Activated CD4-positive, alpha-beta T cell treated with anti-CD3 and anti-CD28 coated beads, Interleukin-2, amount 10 ng/mL, durations not matched to agents 7 days and 5 days (primary cell): ENCODE measurements at regions not wholly inside any gene's neighbourhood (a gene's known extent, or its start where the extent isn't known, plus 50 kb on each side); places are given as distances from the start of the nearest gene placed in this dataset.
"Not testable (repeated sequence)": the region's sequence is repeated elsewhere in the genome, so short reads cannot be mapped to it uniquely, and the experiment has no call there.

Experiments
- CTCF ChIA-PET: fragments of 350-600 bp; sonication (Branson Sonifier 250); formaldehyde crosslinking; loops from one replicate; lab custom pipeline; 2021; ENCODE audit warnings: antibody characterized with exemption; lab: Charles Lee
- POLR2A ChIA-PET: fragments of 350-600 bp; sonication (Branson Sonifier 250); formaldehyde crosslinking; loops from one replicate; lab custom pipeline; 2021; ENCODE audit warnings: antibody characterized with exemption; lab: Charles Lee
- DNase-seq: peaks from one replicate; pipeline ENCODE4 v3.0.0-alpha.2; 2020
- H3K27ac Mint-ChIP-seq: one replicate; pipeline ENCODE4 v1.8.0; 2021; ENCODE audit warnings: mild to moderate bottlenecking, moderate library complexity, mixed read lengths
- H3K27me3 Mint-ChIP-seq: one replicate; pipeline ENCODE4 v1.8.0; 2021; ENCODE audit warnings: mixed read lengths
- H3K36me3 Mint-ChIP-seq: one replicate; pipeline ENCODE4 v1.8.0; 2021; ENCODE audit warnings: low read depth, mixed read lengths
- H3K4me1 Mint-ChIP-seq: one replicate; pipeline ENCODE4 v1.8.0; 2021; ENCODE audit warnings: mixed read lengths
- H3K4me3 Mint-ChIP-seq: one replicate; pipeline ENCODE4 v1.8.0; 2021; ENCODE audit warnings: mild to moderate bottlenecking, moderate library complexity, mixed read lengths
- H3K9me3 Mint-ChIP-seq: one replicate; pipeline ENCODE4 v1.8.0; 2021; ENCODE audit warnings: mixed read lengths

GRCh38 chr6:55943329-55943728, 67.9 kb upstream of the BMP5 start:
- Mint-ChIP-seq H3K4me1 (no peaks in the 10 kb centered on the region), H3K27ac (no peak overlapping the region), H3K9me3 (no peaks in the 10 kb centered on the region), H3K4me3 (no peak overlapping the region), H3K36me3 (no peaks in the 10 kb centered on the region), H3K27me3 (no peaks in the 10 kb centered on the region)
- CTCF ChIA-PET: no interaction called here
- POLR2A ChIA-PET: no interaction called here
- no peak for DNase-seq

DNA sequence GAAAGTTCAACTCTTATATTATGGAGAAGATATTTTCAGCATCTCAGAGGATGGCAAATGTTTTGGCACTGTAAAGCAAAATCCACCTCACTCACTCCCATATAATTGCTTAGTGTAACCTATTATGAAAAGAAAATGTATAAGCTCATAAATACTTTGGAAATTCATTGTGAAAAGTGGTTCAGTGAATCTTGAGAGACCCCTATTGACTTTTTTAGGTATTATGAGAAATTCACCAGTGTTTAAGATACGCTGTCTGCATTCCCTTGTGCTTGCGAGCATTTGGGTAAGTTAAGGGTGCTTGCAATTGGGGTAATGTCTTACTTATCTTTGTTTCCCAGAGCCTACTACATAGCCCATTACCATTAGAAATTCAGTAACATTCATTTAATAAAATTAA, 66.3 kb upstream of the BMP5 start:
- no peaks in the 10 kb centered on the region for H3K9me3 Mint-ChIP-seq
- H3K36me3 Mint-ChIP-seq: no peaks in the 10 kb centered on the region
- H3K4me1 Mint-ChIP-seq: no peaks in the 10 kb centered on the region
- H3K4me3 Mint-ChIP-seq: no peak overlapping the region
- ChIA-PET CTCF (no interaction called here), POLR2A (no interaction called here)
- DNase-seq: no peak
- no peak overlapping the region for H3K27ac Mint-ChIP-seq
- H3K27me3 Mint-ChIP-seq: no peaks in the 10 kb centered on the region

DNA sequence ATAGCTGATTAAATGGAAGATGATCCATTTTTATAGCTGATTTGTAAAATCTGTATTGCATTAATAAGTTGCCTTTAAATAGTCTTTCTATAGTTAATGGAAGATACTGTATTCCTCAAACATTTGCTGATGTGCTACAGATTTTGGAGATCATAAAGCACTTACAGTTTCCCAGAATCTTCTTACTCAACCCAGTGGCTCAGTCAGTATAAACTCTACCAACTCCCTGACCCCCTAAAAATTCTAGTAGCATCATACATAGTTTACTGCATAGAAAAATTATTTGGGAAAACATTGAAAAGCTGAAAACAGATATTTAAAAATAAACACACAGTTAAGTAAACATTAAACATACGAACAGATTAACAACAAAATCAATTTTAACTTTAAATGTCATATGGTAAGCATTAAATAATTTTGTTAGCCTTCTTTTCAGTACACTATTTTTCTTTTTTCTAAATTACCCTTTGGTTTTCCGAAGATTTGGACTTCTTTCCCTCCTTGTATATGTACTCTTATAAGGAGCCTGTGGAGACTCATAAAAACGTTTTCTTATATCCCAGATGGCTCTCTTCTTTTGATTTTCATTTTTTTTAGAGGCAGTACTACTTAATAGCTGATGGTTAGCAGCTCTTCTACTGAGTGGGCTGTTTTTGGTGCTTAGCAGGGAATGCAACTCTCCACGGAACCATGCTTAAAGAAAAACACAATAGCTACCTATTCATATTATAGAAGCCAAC, 62.7 kb upstream of the BMP5 start:
- H3K27me3 Mint-ChIP-seq: no peaks in the 10 kb centered on the region
- POLR2A ChIA-PET: no interaction called here
- no peaks in the 10 kb centered on the region for H3K4me1 Mint-ChIP-seq
- CTCF ChIA-PET: no interaction called here
- no peak overlapping the region for H3K4me3 Mint-ChIP-seq
- H3K9me3 Mint-ChIP-seq: no peaks in the 10 kb centered on the region
- no peaks in the 10 kb centered on the region for H3K36me3 Mint-ChIP-seq
- no peak for DNase-seq
- no peak overlapping the region for H3K27ac Mint-ChIP-seq

GRCh38 chr6:55937261-55937947, 62.0 kb upstream of the BMP5 start:
- Mint-ChIP-seq H3K27me3 (no peaks in the 10 kb centered on the region), H3K9me3 (no peaks in the 10 kb centered on the region), H3K36me3 (no peaks in the 10 kb centered on the region), H3K4me3 (no peak overlapping the region), H3K27ac (no peak overlapping the region), H3K4me1 (no peaks in the 10 kb centered on the region)
- ChIA-PET CTCF (no interaction called here), POLR2A (no interaction called here)
- no peak for DNase-seq

GRCh38 chr6:55931101-55931500, 55.7 kb upstream of the BMP5 start:
- CTCF ChIA-PET: no interaction called here

GRCh38 chr6:55927713-55928112, 52.3 kb upstream of the BMP5 start:
- H3K4me3 Mint-ChIP-seq, DNase-seq, H3K27ac Mint-ChIP-seq, H3K27me3 Mint-ChIP-seq, CTCF ChIA-PET, H3K9me3 Mint-ChIP-seq, H3K4me1 Mint-ChIP-seq, POLR2A ChIA-PET, H3K36me3 Mint-ChIP-seq: not testable (repeated sequence)

More at GRCh38 chr6:55931101-55931500, 55.7 kb upstream of the BMP5 start:
- POLR2A ChIA-PET: no interaction called here
- Mint-ChIP-seq H3K27me3 (no peaks in the 10 kb centered on the region), H3K4me3 (no peak overlapping the region), H3K36me3 (no peaks in the 10 kb centered on the region), H3K9me3 (no peaks in the 10 kb centered on the region), H3K27ac (no peak overlapping the region), H3K4me1 (no peaks in the 10 kb centered on the region)
- no peak for DNase-seq

- no peaks in the 10 kb centered on the region for H3K4me1 Mint-ChIP-seq
- H3K27me3 Mint-ChIP-seq: no peaks in the 10 kb centered on the region
- no peak overlapping the region for H3K4me3 Mint-ChIP-seq
- H3K9me3 Mint-ChIP-seq: no peaks in the 10 kb centered on the region
- POLR2A ChIA-PET: no interaction called here
- CTCF ChIA-PET: no interaction called here
- no peaks in the 10 kb centered on the region for H3K36me3 Mint-ChIP-seq
- DNase-seq: no peak
- no peak overlapping the region for H3K27ac Mint-ChIP-seq
Observed at GRCh38 chr6:55925292-55925691, 49.9 kb upstream of the BMP5 start.
